GM10266 (cell line): ENCODE measurements at regions not wholly inside any gene's neighbourhood (a gene's known extent, or its start where the extent isn't known, plus 50 kb on each side); places are given as distances from the start of the nearest gene placed in this dataset.
"Not testable (repeated sequence)": the region's sequence is repeated elsewhere in the genome, so short reads cannot be mapped to it uniquely, and the experiment has no call there.

Experiments used
- DNase-seq: peaks from one replicate; pipeline ENCODE4 v3.0.0; 2012; ENCODE audit errors: extremely low spot score
- TF ChIP-seq, protein P1 (sequence below): IDR thresholded peaks from 2 replicates; pipeline ENCODE4 v1.5.1; 2012; ENCODE audit warnings: mild to moderate bottlenecking, low read depth; ENCODE audit not compliant: control insufficient read depth, insufficient read depth; ENCODE audit errors: missing control alignments

GRCh38 chr5:152736906-152737305 lies 331.8 kb upstream of the NMUR2 start:
- TF ChIP-seq, protein P1, sequence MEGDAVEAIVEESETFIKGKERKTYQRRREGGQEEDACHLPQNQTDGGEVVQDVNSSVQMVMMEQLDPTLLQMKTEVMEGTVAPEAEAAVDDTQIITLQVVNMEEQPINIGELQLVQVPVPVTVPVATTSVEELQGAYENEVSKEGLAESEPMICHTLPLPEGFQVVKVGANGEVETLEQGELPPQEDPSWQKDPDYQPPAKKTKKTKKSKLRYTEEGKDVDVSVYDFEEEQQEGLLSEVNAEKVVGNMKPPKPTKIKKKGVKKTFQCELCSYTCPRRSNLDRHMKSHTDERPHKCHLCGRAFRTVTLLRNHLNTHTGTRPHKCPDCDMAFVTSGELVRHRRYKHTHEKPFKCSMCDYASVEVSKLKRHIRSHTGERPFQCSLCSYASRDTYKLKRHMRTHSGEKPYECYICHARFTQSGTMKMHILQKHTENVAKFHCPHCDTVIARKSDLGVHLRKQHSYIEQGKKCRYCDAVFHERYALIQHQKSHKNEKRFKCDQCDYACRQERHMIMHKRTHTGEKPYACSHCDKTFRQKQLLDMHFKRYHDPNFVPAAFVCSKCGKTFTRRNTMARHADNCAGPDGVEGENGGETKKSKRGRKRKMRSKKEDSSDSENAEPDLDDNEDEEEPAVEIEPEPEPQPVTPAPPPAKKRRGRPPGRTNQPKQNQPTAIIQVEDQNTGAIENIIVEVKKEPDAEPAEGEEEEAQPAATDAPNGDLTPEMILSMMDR, result no peak
- DNase-seq, result no peak

DNA sequence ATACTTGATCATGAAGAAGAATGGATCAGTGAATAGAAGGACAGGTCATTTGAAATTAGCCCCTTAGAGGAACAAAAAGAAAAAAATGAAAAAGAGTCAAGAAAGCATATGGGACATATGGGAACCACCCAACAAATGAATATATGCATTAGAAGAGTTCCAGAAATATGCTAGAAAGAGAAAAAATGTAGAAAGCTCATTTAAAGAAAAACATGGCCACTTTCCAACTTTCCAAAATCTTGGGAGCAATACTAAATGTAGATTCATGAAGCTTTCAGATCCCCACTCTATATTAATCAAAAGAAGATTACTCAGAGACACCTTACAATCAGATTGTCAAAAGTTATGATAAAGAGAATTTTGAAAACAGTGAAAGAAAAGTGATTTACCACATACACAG lies 334.8 kb upstream of the NMUR2 start:
- DNase-seq, result no peak
- TF ChIP-seq, protein P1, result no peak

GRCh38 chr5:152741126-152741525 lies 336.0 kb upstream of the NMUR2 start:
- not testable (repeated sequence) for DNase-seq

GRCh38 chr5:152787709-152788217 lies 382.7 kb upstream of the NMUR2 start:
- not testable (repeated sequence) for DNase-seq

DNA sequence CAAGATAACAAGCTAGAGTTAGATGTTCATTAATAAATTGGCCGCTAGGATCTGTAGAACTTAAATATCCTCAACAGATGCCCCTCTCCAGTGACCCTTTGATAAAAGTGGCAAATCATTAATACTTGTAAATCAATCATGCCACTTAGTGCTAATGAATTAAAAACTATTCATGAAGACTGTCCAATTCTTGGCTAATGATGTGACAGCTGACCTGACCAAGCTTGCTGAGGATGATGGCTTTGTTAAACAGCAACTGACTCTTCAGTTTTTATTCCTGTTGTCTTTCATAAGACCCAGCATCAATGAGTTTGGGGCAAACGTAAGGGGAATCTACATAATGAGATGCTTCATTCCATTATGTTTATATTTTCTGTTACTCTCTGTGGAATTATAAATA lies 396.8 kb upstream of the NMUR2 start:
- DNase-seq, result no peak
- TF ChIP-seq, protein P1, result no peak

DNA sequence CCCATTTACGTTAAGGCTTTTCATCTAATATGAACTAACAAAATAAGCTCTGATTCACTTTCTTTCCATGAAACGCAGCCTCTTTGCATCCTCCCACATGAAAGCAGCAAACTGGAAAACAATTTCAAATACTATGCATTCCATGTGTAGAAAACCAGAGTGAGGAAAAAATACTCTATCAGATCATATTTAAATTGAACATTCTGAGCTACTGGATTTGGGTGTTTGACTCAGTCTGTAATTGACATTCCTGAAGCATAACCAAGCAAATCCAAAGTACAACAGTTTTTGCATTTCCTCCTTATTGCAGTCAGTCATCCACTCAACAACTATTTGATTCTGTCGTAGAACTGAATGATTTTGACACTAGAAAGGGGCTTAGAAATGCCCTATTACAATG lies 399.1 kb upstream of the NMUR2 start:
- no peak for DNase-seq
- TF ChIP-seq, protein P1, result no peak

GRCh38 chr5:152811988-152812387 lies 406.9 kb upstream of the NMUR2 start:
- TF ChIP-seq, protein P1, result no peak
- no peak for DNase-seq

DNA sequence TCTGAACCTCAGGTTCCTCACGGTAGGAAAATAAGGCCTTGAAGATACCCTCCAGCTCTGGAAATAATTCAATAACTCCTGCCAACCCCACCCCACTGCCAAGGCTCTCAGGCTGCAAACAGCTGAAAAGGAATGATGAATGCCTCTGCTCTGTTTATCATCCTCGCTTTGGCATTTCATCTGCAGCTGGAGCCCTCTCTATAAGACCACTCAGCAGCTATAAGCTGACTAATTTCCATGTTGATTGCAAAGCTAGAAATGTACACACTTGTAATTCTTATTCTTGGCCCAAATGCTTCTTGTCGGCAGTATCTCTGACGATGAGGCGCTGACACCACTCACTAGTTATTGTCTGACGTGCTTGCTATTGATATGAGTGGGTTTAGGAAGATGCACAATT lies 408.4 kb upstream of the NMUR2 start:
- TF ChIP-seq, protein P1, result no peak
- no peak for DNase-seq
